Loucy (cell line): ENCODE measurements at regions not wholly inside any gene's neighbourhood (a gene's known extent, or its start where the extent isn't known, plus 50 kb on each side); places are given as distances from the start of the nearest gene placed in this dataset.

ENCODE experiments used
- H2AFZ ChIP-seq: fragments of 200-600 bp; sonication (generic); 2 replicates; pipeline ENCODE4 v1.6.0; 2016; ENCODE audit warnings: antibody characterized with exemption, mild to moderate bottlenecking, low read length, moderate library complexity
- H3F3A ChIP-seq: fragments of 200-600 bp; 2 replicates; pipeline ENCODE4 v1.6.0; 2016; ENCODE audit warnings: antibody characterized with exemption, low read depth, mild to moderate bottlenecking
- H3K27me3 ChIP-seq: fragments of 200-600 bp; sonication (generic); 2 replicates; pipeline ENCODE4 v1.6.1; 2014; ENCODE audit warnings: low read length, mild to moderate bottlenecking; ENCODE audit not compliant: insufficient read depth, poor library complexity, severe bottlenecking
- H3K36me3 ChIP-seq: fragments of 200-600 bp; sonication (generic); 2 replicates; pipeline ENCODE4 v1.6.1; 2016; ENCODE audit warnings: low read length; ENCODE audit not compliant: insufficient read depth
- H3K4me1 ChIP-seq: fragments of 200-600 bp; sonication (generic); 2 replicates; pipeline ENCODE4 v1.5.1; 2014; ENCODE audit warnings: low read length, mild to moderate bottlenecking; ENCODE audit not compliant: insufficient read depth, poor library complexity, severe bottlenecking
- H3K4me2 ChIP-seq: fragments of 200-600 bp; sonication (generic); 2 replicates; pipeline ENCODE4 v1.6.0; 2014; ENCODE audit warnings: antibody characterized with exemption, low read length, low read depth, mild to moderate bottlenecking; ENCODE audit not compliant: poor library complexity, severe bottlenecking
- H3K4me3 ChIP-seq: fragments of 200-600 bp; sonication (generic); 2 replicates; pipeline ENCODE4 v1.5.1; 2014; ENCODE audit warnings: low read length, mild to moderate bottlenecking, mixed read lengths; ENCODE audit not compliant: poor library complexity, severe bottlenecking
- H3K79me2 ChIP-seq: fragments of 200-600 bp; sonication (generic); 2 replicates; pipeline ENCODE4 v1.6.1; 2014; ENCODE audit warnings: low read length; ENCODE audit not compliant: insufficient read depth
- H3K9ac ChIP-seq: fragments of 200-600 bp; sonication (generic); 2 replicates; pipeline ENCODE4 v1.6.0; 2014; ENCODE audit warnings: mild to moderate bottlenecking, low read depth, low read length, moderate library complexity; ENCODE audit not compliant: poor library complexity, severe bottlenecking
- H3K9me2 ChIP-seq: fragments of 200-600 bp; sonication (generic); replicated peaks from 2 replicates; pipeline ENCODE4 v1.6.1; 2016; ENCODE audit warnings: low read depth, low read length, mixed read lengths
- H3K9me3 ChIP-seq: fragments of 200-600 bp; sonication (generic); 2 replicates; pipeline ENCODE4 v1.6.1; 2014; ENCODE audit warnings: mild to moderate bottlenecking, antibody characterized with exemption, low read length, low read depth; ENCODE audit not compliant: insufficient read depth
- H4K20me1 ChIP-seq: fragments of 200-600 bp; sonication (generic); 2 replicates; pipeline ENCODE4 v1.6.0; 2014; ENCODE audit warnings: antibody characterized with exemption, low read length, mild to moderate bottlenecking; ENCODE audit not compliant: insufficient read depth, poor library complexity, severe bottlenecking
- CTCF ChIP-seq: fragments of 200-600 bp; sonication (generic); conservative IDR thresholded peaks from 2 replicates; pipeline ENCODE4 v1.5.1; 2014; ENCODE audit warnings: mild to moderate bottlenecking, antibody characterized with exemption, low read length
- EZH2phosphoT487 ChIP-seq: fragments of 200-600 bp; IDR thresholded peaks from 2 replicates; pipeline ENCODE4 v1.6.1; 2018; ENCODE audit warnings: antibody characterized with exemption, mild to moderate bottlenecking, moderate library complexity, borderline replicate concordance

GRCh38 chr2:74052732-74053710 is 68.3 kb downstream of the TET3 start:
- Histone ChIP-seq H3K9me2 (no peaks in the 10 kb centered on the region), H4K20me1 (peaks cover 16% of the 10 kb centered on the region), H3K79me2 (peaks cover 91% of the 10 kb centered on the region), H3K4me2 (peak overlapping the region; percentile 86), H3K4me1 (peaks cover 58% of the 10 kb centered on the region), H3K4me3 (peak overlapping the region; percentile 61), H3K36me3 (peaks cover 36% of the 10 kb centered on the region; the same call in 1 of the 2 replicates), H3F3A (peaks cover 5% of the 10 kb centered on the region; the same call in 1 of the 2 replicates), H2AFZ (no peak overlapping the region), H3K27me3 (no peaks in the 10 kb centered on the region), H3K9me3 (no peaks in the 10 kb centered on the region), H3K9ac (peak overlapping the region; percentile 15)
- no peak for TF ChIP-seq CTCF

GRCh38 chr2:74053959-74054715 is 69.4 kb downstream of the TET3 start:
- H3K27me3 ChIP-seq = no peaks in the 10 kb centered on the region
- peak overlapping the region; percentile 86 for H3K4me2 ChIP-seq
- H3K9ac ChIP-seq = peak overlapping the region; percentile 15
- H3F3A ChIP-seq = peaks cover 5% of the 10 kb centered on the region; the same call in 1 of the 2 replicates
- H3K36me3 ChIP-seq = peaks cover 30% of the 10 kb centered on the region; the same call in 1 of the 2 replicates
- H3K9me2 ChIP-seq = no peaks in the 10 kb centered on the region
- no peak for TF ChIP-seq CTCF
- no peak for TF ChIP-seq EZH2phosphoT487
- H3K9me3 ChIP-seq = no peaks in the 10 kb centered on the region
- peaks cover 58% of the 10 kb centered on the region for H3K4me1 ChIP-seq
- H2AFZ ChIP-seq = no peak overlapping the region
- peaks cover 87% of the 10 kb centered on the region for H3K79me2 ChIP-seq
- peaks cover 19% of the 10 kb centered on the region for H4K20me1 ChIP-seq
- peak overlapping the region; percentile 61 for H3K4me3 ChIP-seq

GRCh38 chr2:74059137-74059775 is 74.5 kb downstream of the TET3 start:
- H4K20me1 ChIP-seq = peaks cover 8% of the 10 kb centered on the region
- no peaks in the 10 kb centered on the region for H3K27me3 ChIP-seq
- H3K9ac ChIP-seq = no peak overlapping the region
- H2AFZ ChIP-seq = no peak overlapping the region
- H3K4me2 ChIP-seq = no peak overlapping the region
- H3K4me3 ChIP-seq = no peak overlapping the region
- no peaks in the 10 kb centered on the region for H3F3A ChIP-seq
- no peaks in the 10 kb centered on the region for H3K9me2 ChIP-seq
- TF ChIP-seq CTCF = no peak
- TF ChIP-seq EZH2phosphoT487 = no peak
- peaks cover 69% of the 10 kb centered on the region for H3K79me2 ChIP-seq
- H3K4me1 ChIP-seq = peaks cover 14% of the 10 kb centered on the region
- no peaks in the 10 kb centered on the region for H3K9me3 ChIP-seq
- peaks cover 20% of the 10 kb centered on the region; the same call in 1 of the 2 replicates for H3K36me3 ChIP-seq
